ENCODE measurements at regions not wholly inside any gene's neighbourhood (a gene's known extent, or its start where the extent isn't known, plus 50 kb on each side); places are given as distances from the start of the nearest gene placed in this dataset.

- TF ChIP-seq, protein P1, sequence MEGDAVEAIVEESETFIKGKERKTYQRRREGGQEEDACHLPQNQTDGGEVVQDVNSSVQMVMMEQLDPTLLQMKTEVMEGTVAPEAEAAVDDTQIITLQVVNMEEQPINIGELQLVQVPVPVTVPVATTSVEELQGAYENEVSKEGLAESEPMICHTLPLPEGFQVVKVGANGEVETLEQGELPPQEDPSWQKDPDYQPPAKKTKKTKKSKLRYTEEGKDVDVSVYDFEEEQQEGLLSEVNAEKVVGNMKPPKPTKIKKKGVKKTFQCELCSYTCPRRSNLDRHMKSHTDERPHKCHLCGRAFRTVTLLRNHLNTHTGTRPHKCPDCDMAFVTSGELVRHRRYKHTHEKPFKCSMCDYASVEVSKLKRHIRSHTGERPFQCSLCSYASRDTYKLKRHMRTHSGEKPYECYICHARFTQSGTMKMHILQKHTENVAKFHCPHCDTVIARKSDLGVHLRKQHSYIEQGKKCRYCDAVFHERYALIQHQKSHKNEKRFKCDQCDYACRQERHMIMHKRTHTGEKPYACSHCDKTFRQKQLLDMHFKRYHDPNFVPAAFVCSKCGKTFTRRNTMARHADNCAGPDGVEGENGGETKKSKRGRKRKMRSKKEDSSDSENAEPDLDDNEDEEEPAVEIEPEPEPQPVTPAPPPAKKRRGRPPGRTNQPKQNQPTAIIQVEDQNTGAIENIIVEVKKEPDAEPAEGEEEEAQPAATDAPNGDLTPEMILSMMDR (IDR thresholded peaks at IDR 0.05; ENCODE audit: poor library complexity, severe bottlenecking) = no peak
- TF ChIP-seq MXI1 (conservative IDR thresholded peaks at IDR 0.05; ENCODE audit: poor library complexity, severe bottlenecking) (no peak), TAF1 (IDR thresholded peaks at IDR 0.05; ENCODE audit: low read depth) (no peak), SMC3 (conservative IDR thresholded peaks at IDR 0.05; ENCODE audit: poor library complexity) (no peak)
These were observed 54.8 kb upstream of the MSTN start for GRCh38 chr2:190117305-190117704.

Data from neural cell (in vitro differentiated cells).